ENCODE measurements at regions not wholly inside any gene's neighbourhood (a gene's known extent, or its start where the extent isn't known, plus 50 kb on each side); places are given as distances from the start of the nearest gene placed in this dataset.

GRCh38 chrX:45623266-45623665 is 422.6 kb upstream of the DIPK2B start:
- TF ChIP-seq, protein P1, sequence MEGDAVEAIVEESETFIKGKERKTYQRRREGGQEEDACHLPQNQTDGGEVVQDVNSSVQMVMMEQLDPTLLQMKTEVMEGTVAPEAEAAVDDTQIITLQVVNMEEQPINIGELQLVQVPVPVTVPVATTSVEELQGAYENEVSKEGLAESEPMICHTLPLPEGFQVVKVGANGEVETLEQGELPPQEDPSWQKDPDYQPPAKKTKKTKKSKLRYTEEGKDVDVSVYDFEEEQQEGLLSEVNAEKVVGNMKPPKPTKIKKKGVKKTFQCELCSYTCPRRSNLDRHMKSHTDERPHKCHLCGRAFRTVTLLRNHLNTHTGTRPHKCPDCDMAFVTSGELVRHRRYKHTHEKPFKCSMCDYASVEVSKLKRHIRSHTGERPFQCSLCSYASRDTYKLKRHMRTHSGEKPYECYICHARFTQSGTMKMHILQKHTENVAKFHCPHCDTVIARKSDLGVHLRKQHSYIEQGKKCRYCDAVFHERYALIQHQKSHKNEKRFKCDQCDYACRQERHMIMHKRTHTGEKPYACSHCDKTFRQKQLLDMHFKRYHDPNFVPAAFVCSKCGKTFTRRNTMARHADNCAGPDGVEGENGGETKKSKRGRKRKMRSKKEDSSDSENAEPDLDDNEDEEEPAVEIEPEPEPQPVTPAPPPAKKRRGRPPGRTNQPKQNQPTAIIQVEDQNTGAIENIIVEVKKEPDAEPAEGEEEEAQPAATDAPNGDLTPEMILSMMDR (IDR thresholded peaks at IDR 0.05; ENCODE audit: insufficient read depth, low read length), result no peak
- no peak for TF ChIP-seq POLR2AphosphoS5 (IDR thresholded peaks at IDR 0.05; ENCODE audit: low read depth)
- TF ChIP-seq, protein P2, sequence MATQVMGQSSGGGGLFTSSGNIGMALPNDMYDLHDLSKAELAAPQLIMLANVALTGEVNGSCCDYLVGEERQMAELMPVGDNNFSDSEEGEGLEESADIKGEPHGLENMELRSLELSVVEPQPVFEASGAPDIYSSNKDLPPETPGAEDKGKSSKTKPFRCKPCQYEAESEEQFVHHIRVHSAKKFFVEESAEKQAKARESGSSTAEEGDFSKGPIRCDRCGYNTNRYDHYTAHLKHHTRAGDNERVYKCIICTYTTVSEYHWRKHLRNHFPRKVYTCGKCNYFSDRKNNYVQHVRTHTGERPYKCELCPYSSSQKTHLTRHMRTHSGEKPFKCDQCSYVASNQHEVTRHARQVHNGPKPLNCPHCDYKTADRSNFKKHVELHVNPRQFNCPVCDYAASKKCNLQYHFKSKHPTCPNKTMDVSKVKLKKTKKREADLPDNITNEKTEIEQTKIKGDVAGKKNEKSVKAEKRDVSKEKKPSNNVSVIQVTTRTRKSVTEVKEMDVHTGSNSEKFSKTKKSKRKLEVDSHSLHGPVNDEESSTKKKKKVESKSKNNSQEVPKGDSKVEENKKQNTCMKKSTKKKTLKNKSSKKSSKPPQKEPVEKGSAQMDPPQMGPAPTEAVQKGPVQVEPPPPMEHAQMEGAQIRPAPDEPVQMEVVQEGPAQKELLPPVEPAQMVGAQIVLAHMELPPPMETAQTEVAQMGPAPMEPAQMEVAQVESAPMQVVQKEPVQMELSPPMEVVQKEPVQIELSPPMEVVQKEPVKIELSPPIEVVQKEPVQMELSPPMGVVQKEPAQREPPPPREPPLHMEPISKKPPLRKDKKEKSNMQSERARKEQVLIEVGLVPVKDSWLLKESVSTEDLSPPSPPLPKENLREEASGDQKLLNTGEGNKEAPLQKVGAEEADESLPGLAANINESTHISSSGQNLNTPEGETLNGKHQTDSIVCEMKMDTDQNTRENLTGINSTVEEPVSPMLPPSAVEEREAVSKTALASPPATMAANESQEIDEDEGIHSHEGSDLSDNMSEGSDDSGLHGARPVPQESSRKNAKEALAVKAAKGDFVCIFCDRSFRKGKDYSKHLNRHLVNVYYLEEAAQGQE (IDR thresholded peaks at IDR 0.05; ENCODE audit: insufficient replicate concordance, low read depth), result no peak
